Right cardiac atrium (tissue), 5 donors: ENCODE measurements at regions not wholly inside any gene's neighbourhood (a gene's known extent, or its start where the extent isn't known, plus 50 kb on each side); places are given as distances from the start of the nearest gene placed in this dataset.

Experiments
- ATAC-seq, 2 donors: fragments of 200-7000 bp; cut with Tn5 transposase; one replicate each; pipeline versions ENCODE4 v1.8.0 to v1.9.1; 2020; ENCODE audit warnings: moderate library complexity in 2 of 2, mild to moderate bottlenecking in 1 of 2
- DNase-seq, 3 donors: peaks; one replicate each; pipeline ENCODE4 v3.0.0-alpha.2; 2020
- H3K27ac ChIP-seq: one replicate; pipeline ENCODE4 v1.5.1; 2013; ENCODE audit warnings: mild to moderate bottlenecking, low read length, control low read depth, moderate library complexity
- H3K27me3 ChIP-seq: one replicate; pipeline ENCODE4 v1.6.1; 2013; ENCODE audit not compliant: control insufficient read depth, insufficient read depth
- H3K4me1 ChIP-seq: one replicate; pipeline ENCODE4 v1.6.1; 2013; ENCODE audit warnings: low read length; ENCODE audit not compliant: control insufficient read depth, insufficient read depth
- H3K4me3 ChIP-seq: one replicate; pipeline ENCODE4 v1.5.1; 2013; ENCODE audit warnings: low read length, control low read depth
- H3K9me3 ChIP-seq: one replicate; pipeline ENCODE4 v1.6.1; 2013; ENCODE audit warnings: low read length; ENCODE audit not compliant: control insufficient read depth
- WGBS: extraction: QIAGEN DNeasy Blood & Tissue Kit; methylation state at CpG from one replicate; pipeline ENCODE4 v1.1.7; 2013; 5-methylcytosine and 5-hydroxymethylcytosine counted together
- intact Hi-C, 4 donors: fragments of 100-400 bp; cut with DNase I; formaldehyde crosslinking; loops; one replicate each; pipeline versions ENCODE4 v1.11.0 to v1.14.0; 2022 to 2023
- donor health status: healthy with polysubstance abuse.
- donor health status: DM: no; HTN: yes; CAD: no.
- donor health status: DM: no; HTN: no; CAD: no.
- donor health status: DM: no; HTN: yes; CAD: no; lungs with severe emphysema.
- donor health status: DM: yes; HTN: yes; CAD: no.

GRCh38 chr3:177929310-177929709, 606.9 kb upstream of the KCNMB2 start:
- intact Hi-C loops = no loop called here
- Histone ChIP-seq H3K4me1 (peaks cover 3% of the 10 kb centered on the region), H3K4me3 (no peak overlapping the region), H3K27me3 (no peaks in the 10 kb centered on the region), H3K9me3 (no peaks in the 10 kb centered on the region), H3K27ac (no peak overlapping the region)
- 88% methylated on average over 2 of the region's 2 CpGs for WGBS
- ATAC-seq (no peak), DNase-seq (no peak)

- DNase-seq (no peak), ATAC-seq (no peak)
- intact Hi-C loops = no loop called here
- WGBS = 93% methylated on average over 2 of the region's 2 CpGs
- Histone ChIP-seq H3K9me3 (no peaks in the 10 kb centered on the region), H3K27ac (no peak overlapping the region), H3K4me1 (peaks cover 10% of the 10 kb centered on the region), H3K4me3 (no peak overlapping the region), H3K27me3 (no peaks in the 10 kb centered on the region)
These were observed 605.5 kb upstream of the KCNMB2 start for GRCh38 chr3:177930771-177931170.

GRCh38 chr3:177931346-177931745, 604.9 kb upstream of the KCNMB2 start:
- no peak overlapping the region for H3K27ac ChIP-seq
- H3K4me1 ChIP-seq = peaks cover 10% of the 10 kb centered on the region
- H3K27me3 ChIP-seq = no peaks in the 10 kb centered on the region
- WGBS = 48% methylated on average over 2 of the region's 2 CpGs
- H3K4me3 ChIP-seq = no peak overlapping the region
- intact Hi-C loops = no loop called here
- ATAC-seq (no peak), DNase-seq (no peak)
- no peaks in the 10 kb centered on the region for H3K9me3 ChIP-seq

- no peak for DNase-seq
- Histone ChIP-seq H3K27me3 (no peaks in the 10 kb centered on the region), H3K9me3 (no peaks in the 10 kb centered on the region), H3K4me3 (no peak overlapping the region), H3K27ac (no peak overlapping the region), H3K4me1 (peaks cover 10% of the 10 kb centered on the region)
- WGBS = 66% methylated on average over 1 of the region's 1 CpG
- intact Hi-C loops = no loop called here
- ATAC-seq = no peak
These were observed 603.9 kb upstream of the KCNMB2 start for GRCh38 chr3:177932346-177932745.

- WGBS = 52% methylated on average over 5 of the region's 5 CpGs
- intact Hi-C loops = no loop called here
These were observed 603.2 kb upstream of the KCNMB2 start for GRCh38 chr3:177932750-177933660.

GRCh38 chr3:177934001-177934891, 602.0 kb upstream of the KCNMB2 start:
- ATAC-seq (peak; percentile 46 to 66), DNase-seq (peak; percentile 39 to 64 (median 54))
- H3K4me3 ChIP-seq = no peak overlapping the region
- H3K4me1 ChIP-seq = peaks cover 10% of the 10 kb centered on the region
- whole genome bisulfite sequencing = 52% methylated on average over 10 of the region's 10 CpGs
- intact Hi-C loops = no loop called here
- no peaks in the 10 kb centered on the region for H3K9me3 ChIP-seq
- H3K27me3 ChIP-seq = no peaks in the 10 kb centered on the region
- H3K27ac ChIP-seq = no peak overlapping the region

More at GRCh38 chr3:177932750-177933660, 603.2 kb upstream of the KCNMB2 start:
- no peak overlapping the region for H3K4me3 ChIP-seq
- no peak for DNase-seq
- ATAC-seq = peak; percentile 52 to 77
- H3K27me3 ChIP-seq = no peaks in the 10 kb centered on the region
- H3K27ac ChIP-seq = no peak overlapping the region
- peaks cover 10% of the 10 kb centered on the region for H3K4me1 ChIP-seq
- no peaks in the 10 kb centered on the region for H3K9me3 ChIP-seq

- Histone ChIP-seq H3K27me3 (no peaks in the 10 kb centered on the region), H3K4me3 (no peak overlapping the region), H3K4me1 (peaks cover 10% of the 10 kb centered on the region), H3K9me3 (no peaks in the 10 kb centered on the region), H3K27ac (no peak overlapping the region)
- 64% methylated on average over 6 of the region's 6 CpGs for WGBS
- ATAC-seq = no peak
- intact Hi-C loops = no loop called here
- DNase-seq = no peak
These were observed 601.2 kb upstream of the KCNMB2 start for GRCh38 chr3:177935047-177935446.

- DNase-seq = no peak
- Histone ChIP-seq H3K27ac (no peak overlapping the region), H3K4me3 (no peak overlapping the region), H3K4me1 (peaks cover 10% of the 10 kb centered on the region), H3K27me3 (no peaks in the 10 kb centered on the region), H3K9me3 (no peaks in the 10 kb centered on the region)
- intact Hi-C loops = no loop called here
- ATAC-seq = no peak
- 96% methylated on average over 2 of the region's 2 CpGs for WGBS
These were observed 599.5 kb upstream of the KCNMB2 start for GRCh38 chr3:177936721-177937120.

GRCh38 chr3:177942911-177943310, 593.3 kb upstream of the KCNMB2 start:
- Histone ChIP-seq H3K4me3 (no peak overlapping the region), H3K4me1 (peaks cover 4% of the 10 kb centered on the region), H3K27ac (no peak overlapping the region), H3K9me3 (no peaks in the 10 kb centered on the region), H3K27me3 (no peaks in the 10 kb centered on the region)
- DNase-seq (no peak), ATAC-seq (no peak)
- WGBS = 96% methylated on average over 2 of the region's 2 CpGs
- intact Hi-C loops = no loop called here

GRCh38 chr3:177944228-177944661, 592.0 kb upstream of the KCNMB2 start:
- peaks cover 4% of the 10 kb centered on the region for H3K4me1 ChIP-seq
- no peak overlapping the region for H3K27ac ChIP-seq
- no peaks in the 10 kb centered on the region for H3K9me3 ChIP-seq
- WGBS = 75% methylated on average over 2 of the region's 2 CpGs
- no peak overlapping the region for H3K4me3 ChIP-seq
- H3K27me3 ChIP-seq = no peaks in the 10 kb centered on the region
- ATAC-seq = no peak
- DNase-seq = no peak
- intact Hi-C loops = no loop called here

GRCh38 chr3:177946048-177946447, 590.2 kb upstream of the KCNMB2 start:
- H3K4me1 ChIP-seq = peaks cover 4% of the 10 kb centered on the region

More at GRCh38 chr3:177946048-177946447, 590.2 kb upstream of the KCNMB2 start:
- Histone ChIP-seq H3K27ac (no peak overlapping the region), H3K9me3 (no peaks in the 10 kb centered on the region), H3K27me3 (no peaks in the 10 kb centered on the region), H3K4me3 (no peak overlapping the region)
- WGBS = 90% methylated on average over 7 of the region's 7 CpGs
- intact Hi-C loops = no loop called here
- DNase-seq (no peak), ATAC-seq (peak; percentile 29 to 50)
